Coronary artery (tissue), 2 donors: ENCODE measurements at regions not wholly inside any gene's neighbourhood (a gene's known extent, or its start where the extent isn't known, plus 50 kb on each side); places are given as distances from the start of the nearest gene placed in this dataset.
A peak's percentile ranks its signal among the peaks of the same experiment; 100 is the strongest.

Experiments
- DNase-seq: peaks from one replicate; pipeline ENCODE4 v3.0.0-alpha.2; 2017; ENCODE audit warnings: low spot score
- H3K27ac ChIP-seq, 2 donors: fragments of 200-600 bp; sonication (generic); one replicate each; pipeline ENCODE4 v1.5.1; 2016 to 2019
- H3K4me3 ChIP-seq: fragments of 200-600 bp; sonication (generic); 2 replicates; pipeline ENCODE4 v1.5.1; 2016; ENCODE audit warnings: mild to moderate bottlenecking, moderate library complexity
- TF ChIP-seq, protein P1 (sequence below): fragments of 200-600 bp; sonication (generic); IDR thresholded peaks from one replicate; pipeline ENCODE4 v1.5.1; 2019; ENCODE audit warnings: antibody characterized with exemption

GRCh38 chr22:27193636-27194035 lies 536.2 kb downstream of the MIAT start:
- DNase-seq, result peak; percentile 16
- H3K4me3 ChIP-seq, result no peak overlapping the region
- TF ChIP-seq, protein P1, sequence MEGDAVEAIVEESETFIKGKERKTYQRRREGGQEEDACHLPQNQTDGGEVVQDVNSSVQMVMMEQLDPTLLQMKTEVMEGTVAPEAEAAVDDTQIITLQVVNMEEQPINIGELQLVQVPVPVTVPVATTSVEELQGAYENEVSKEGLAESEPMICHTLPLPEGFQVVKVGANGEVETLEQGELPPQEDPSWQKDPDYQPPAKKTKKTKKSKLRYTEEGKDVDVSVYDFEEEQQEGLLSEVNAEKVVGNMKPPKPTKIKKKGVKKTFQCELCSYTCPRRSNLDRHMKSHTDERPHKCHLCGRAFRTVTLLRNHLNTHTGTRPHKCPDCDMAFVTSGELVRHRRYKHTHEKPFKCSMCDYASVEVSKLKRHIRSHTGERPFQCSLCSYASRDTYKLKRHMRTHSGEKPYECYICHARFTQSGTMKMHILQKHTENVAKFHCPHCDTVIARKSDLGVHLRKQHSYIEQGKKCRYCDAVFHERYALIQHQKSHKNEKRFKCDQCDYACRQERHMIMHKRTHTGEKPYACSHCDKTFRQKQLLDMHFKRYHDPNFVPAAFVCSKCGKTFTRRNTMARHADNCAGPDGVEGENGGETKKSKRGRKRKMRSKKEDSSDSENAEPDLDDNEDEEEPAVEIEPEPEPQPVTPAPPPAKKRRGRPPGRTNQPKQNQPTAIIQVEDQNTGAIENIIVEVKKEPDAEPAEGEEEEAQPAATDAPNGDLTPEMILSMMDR, result no peak
- H3K27ac ChIP-seq, result no peak overlapping the region

DNA sequence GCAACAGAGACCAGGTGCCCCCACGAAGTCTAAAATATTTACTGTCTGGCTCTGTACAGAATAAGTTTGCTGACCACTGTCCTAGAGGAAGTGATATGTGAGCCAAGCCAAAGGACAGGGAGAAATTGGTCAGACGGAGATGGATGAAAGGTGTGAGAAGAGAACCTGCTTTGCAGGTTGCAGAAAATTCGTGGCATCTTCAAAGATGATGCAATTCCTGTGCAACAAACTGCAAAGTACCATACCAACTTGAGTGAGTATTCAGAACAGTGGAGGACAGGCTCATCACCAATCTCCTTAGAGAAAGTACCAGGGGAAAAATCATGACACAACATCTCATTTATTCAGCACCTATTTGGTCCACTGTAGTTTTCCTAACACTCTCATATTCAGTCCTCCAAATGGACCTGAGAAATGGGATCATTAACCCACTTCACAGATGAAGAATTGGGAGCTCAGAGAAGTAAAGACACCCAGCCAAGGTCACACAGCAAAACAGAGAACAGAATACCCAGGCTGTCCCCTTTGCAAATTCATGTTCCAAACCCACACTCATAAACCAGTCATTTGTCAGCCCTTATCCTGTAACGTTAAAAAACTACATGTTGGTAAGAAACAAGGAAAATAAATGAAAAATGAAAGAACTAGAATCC lies 536.8 kb downstream of the MIAT start:
- TF ChIP-seq, protein P1, result no peak
- peak; percentile 3 for DNase-seq
- H3K4me3 ChIP-seq, result no peak overlapping the region
- H3K27ac ChIP-seq, result no peak overlapping the region

DNA sequence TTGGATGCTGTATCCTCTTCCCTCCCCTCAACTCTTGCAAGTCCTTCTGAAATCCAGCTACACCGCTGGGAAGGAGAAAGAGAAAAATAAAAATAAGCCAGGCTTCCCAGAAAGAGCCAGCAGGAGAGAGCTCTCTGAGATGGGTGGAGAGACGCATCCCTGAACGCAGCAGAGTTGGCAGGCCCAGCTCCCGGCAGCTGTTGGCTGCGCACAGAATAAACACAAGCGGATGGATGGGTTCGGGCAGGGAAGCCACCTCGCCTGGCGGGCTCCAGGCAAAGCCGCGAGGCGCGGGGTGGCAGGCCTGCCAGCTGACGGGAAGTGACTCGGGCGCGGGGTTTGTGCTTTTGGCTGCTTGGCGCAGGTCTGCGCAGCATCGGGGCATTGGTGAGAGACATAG lies 537.7 kb downstream of the MIAT start:
- TF ChIP-seq, protein P1, result no peak
- peak; percentile 65 for DNase-seq
- Histone ChIP-seq H3K27ac (peak overlapping the region in 1 of 2 donors; percentile 78), H3K4me3 (no peak overlapping the region)

DNA sequence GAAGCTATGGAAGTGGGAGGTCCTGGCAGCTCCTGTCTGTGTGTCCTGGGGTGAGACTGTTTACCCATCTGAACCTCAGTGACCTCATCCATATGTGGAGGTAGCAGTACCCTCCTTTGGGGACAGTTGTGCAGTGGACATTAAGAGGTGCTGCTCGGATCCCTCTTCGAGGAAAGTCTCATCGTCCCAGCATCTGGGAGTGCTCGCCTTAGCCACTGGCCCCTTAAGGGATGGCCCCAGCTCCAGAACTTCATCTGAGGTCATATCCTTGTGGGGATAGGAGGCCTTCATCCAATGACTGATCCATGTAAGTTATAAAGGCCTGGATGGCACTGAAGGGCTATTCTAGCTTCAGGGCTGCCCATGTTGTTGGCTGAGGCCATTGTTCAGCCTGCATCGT lies 538.1 kb downstream of the MIAT start:
- DNase-seq, result peak; percentile 69
- Histone ChIP-seq H3K27ac (peak overlapping the region in 1 of 2 donors; percentile 78), H3K4me3 (no peak overlapping the region)
- TF ChIP-seq, protein P1, result no peak

GRCh38 chr22:27196606-27197005 lies 539.2 kb downstream of the MIAT start:
- DNase-seq, result no peak
- TF ChIP-seq, protein P1, result no peak
- H3K4me3 ChIP-seq, result no peak overlapping the region
- H3K27ac ChIP-seq, result no peak overlapping the region

GRCh38 chr22:27197052-27197451 lies 539.7 kb downstream of the MIAT start:
- TF ChIP-seq, protein P1, result no peak
- DNase-seq, result peak; percentile 55

DNA sequence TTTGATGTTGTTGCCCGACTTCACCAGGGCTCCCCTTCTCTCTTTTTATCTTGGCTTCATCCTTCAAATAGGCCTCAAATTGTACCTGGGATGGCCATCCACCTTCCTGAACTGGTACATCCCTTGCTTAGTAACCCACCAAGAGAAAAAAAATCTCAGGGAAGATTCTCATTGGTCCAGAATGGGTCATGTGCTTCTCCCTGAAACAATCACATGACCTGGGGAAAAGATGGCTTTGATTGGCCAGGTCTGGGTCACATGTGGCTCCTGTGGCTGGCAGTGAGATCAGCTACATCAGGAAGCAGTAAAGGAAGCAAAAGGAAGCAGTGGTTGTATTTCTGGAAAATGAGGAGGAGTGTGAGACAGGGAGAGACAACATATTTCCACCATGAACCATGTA lies 540.2 kb downstream of the MIAT start:
- DNase-seq, result no peak
- no peak overlapping the region for H3K27ac ChIP-seq
- TF ChIP-seq, protein P1, result no peak
- no peak overlapping the region for H3K4me3 ChIP-seq

More at GRCh38 chr22:27197052-27197451, 539.7 kb downstream of the MIAT start:
- H3K4me3 ChIP-seq, result no peak overlapping the region
- H3K27ac ChIP-seq, result no peak overlapping the region
